ENCODE measurements at regions not wholly inside any gene's neighbourhood (a gene's known extent, or its start where the extent isn't known, plus 50 kb on each side); places are given as distances from the start of the nearest gene placed in this dataset.

GRCh38 chr1:113007706-113008364 is 51.8 kb upstream of the SLC16A1 start:
- Histone ChIP-seq H3K9ac (ENCODE audit: low read length) (no peak overlapping the region), H3K4me1 (ENCODE audit: control insufficient read depth, insufficient read depth, low read length) (no peaks in the 10 kb centered on the region), H3K27me3 (ENCODE audit: control insufficient read depth, insufficient read depth, low read length) (no peaks in the 10 kb centered on the region), H3K27ac (ENCODE audit: low read depth, low read length) (no peak overlapping the region), H3K4me3 (ENCODE audit: low read length) (no peak overlapping the region), H3K36me3 (ENCODE audit: control insufficient read depth, insufficient read depth, low read length) (no peaks in the 10 kb centered on the region)

- Histone ChIP-seq H3K4me1 (ENCODE audit: control insufficient read depth, insufficient read depth, low read length) (no peaks in the 10 kb centered on the region), H3K4me3 (ENCODE audit: low read length) (no peak overlapping the region), H3K27ac (ENCODE audit: low read depth, low read length) (no peak overlapping the region), H3K36me3 (ENCODE audit: control insufficient read depth, insufficient read depth, low read length) (no peaks in the 10 kb centered on the region), H3K9ac (ENCODE audit: low read length) (no peak overlapping the region), H3K27me3 (ENCODE audit: control insufficient read depth, insufficient read depth, low read length) (no peaks in the 10 kb centered on the region)
These were observed 52.3 kb upstream of the SLC16A1 start for GRCh38 chr1:113008365-113008714.

- Histone ChIP-seq H3K4me1 (ENCODE audit: control insufficient read depth, insufficient read depth, low read length) (no peaks in the 10 kb centered on the region), H3K27me3 (ENCODE audit: control insufficient read depth, insufficient read depth, low read length) (no peaks in the 10 kb centered on the region), H3K4me3 (ENCODE audit: low read length) (no peak overlapping the region), H3K9ac (ENCODE audit: low read length) (no peak overlapping the region), H3K27ac (ENCODE audit: low read depth, low read length) (peak overlapping the region; percentile 24), H3K36me3 (ENCODE audit: control insufficient read depth, insufficient read depth, low read length) (no peaks in the 10 kb centered on the region)
These were observed 56.2 kb upstream of the SLC16A1 start for GRCh38 chr1:113012149-113012548.

GRCh38 chr1:113013823-113014222 is 57.8 kb upstream of the SLC16A1 start:
- Histone ChIP-seq H3K4me1 (ENCODE audit: control insufficient read depth, insufficient read depth, low read length) (no peaks in the 10 kb centered on the region), H3K27me3 (ENCODE audit: control insufficient read depth, insufficient read depth, low read length) (no peaks in the 10 kb centered on the region), H3K36me3 (ENCODE audit: control insufficient read depth, insufficient read depth, low read length) (no peaks in the 10 kb centered on the region), H3K27ac (ENCODE audit: low read depth, low read length) (no peak overlapping the region), H3K4me3 (ENCODE audit: low read length) (no peak overlapping the region), H3K9ac (ENCODE audit: low read length) (no peak overlapping the region)

- Histone ChIP-seq H3K27ac (ENCODE audit: low read depth, low read length) (no peak overlapping the region), H3K4me1 (ENCODE audit: control insufficient read depth, insufficient read depth, low read length) (no peaks in the 10 kb centered on the region), H3K4me3 (ENCODE audit: low read length) (no peak overlapping the region), H3K36me3 (ENCODE audit: control insufficient read depth, insufficient read depth, low read length) (no peaks in the 10 kb centered on the region), H3K9ac (ENCODE audit: low read length) (no peak overlapping the region), H3K27me3 (ENCODE audit: control insufficient read depth, insufficient read depth, low read length) (no peaks in the 10 kb centered on the region)
These were observed 58.5 kb upstream of the LRIG2 start for GRCh38 chr1:113014508-113014907.

- Histone ChIP-seq H3K36me3 (ENCODE audit: control insufficient read depth, insufficient read depth, low read length) (no peaks in the 10 kb centered on the region), H3K9ac (ENCODE audit: low read length) (no peak overlapping the region), H3K27ac (ENCODE audit: low read depth, low read length) (no peak overlapping the region), H3K27me3 (ENCODE audit: control insufficient read depth, insufficient read depth, low read length) (no peaks in the 10 kb centered on the region), H3K4me1 (ENCODE audit: control insufficient read depth, insufficient read depth, low read length) (no peaks in the 10 kb centered on the region), H3K4me3 (ENCODE audit: low read length) (no peak overlapping the region)
These were observed 54.1 kb upstream of the LRIG2 start for GRCh38 chr1:113018911-113019310.

GRCh38 chr1:113021430-113022085 is 51.4 kb upstream of the LRIG2 start:
- Histone ChIP-seq H3K36me3 (ENCODE audit: control insufficient read depth, insufficient read depth, low read length) (no peaks in the 10 kb centered on the region), H3K27ac (ENCODE audit: low read depth, low read length) (no peak overlapping the region), H3K27me3 (ENCODE audit: control insufficient read depth, insufficient read depth, low read length) (no peaks in the 10 kb centered on the region), H3K9ac (ENCODE audit: low read length) (no peak overlapping the region), H3K4me3 (ENCODE audit: low read length) (peak overlapping the region; percentile 8), H3K4me1 (ENCODE audit: control insufficient read depth, insufficient read depth, low read length) (no peaks in the 10 kb centered on the region)
